ENCODE measurements at regions not wholly inside any gene's neighbourhood (a gene's known extent, or its start where the extent isn't known, plus 50 kb on each side); places are given as distances from the start of the nearest gene placed in this dataset.

- no peak overlapping the region for H2AFZ ChIP-seq (ENCODE audit: low read length)
- no peaks in the 10 kb centered on the region for H3K4me1 ChIP-seq (ENCODE audit: low read length)
- DNase-seq = no peak
- no peaks in the 10 kb centered on the region for H4K20me1 ChIP-seq (ENCODE audit: insufficient read depth, low read depth, low read length)
- no peaks in the 10 kb centered on the region for H3K9me2 ChIP-seq (replicated peaks; ENCODE audit: insufficient read depth, low read length)
- H3K4me2 ChIP-seq (ENCODE audit: low read depth, low read length, poor library complexity, severe bottlenecking) = no peak overlapping the region
- H3K9me3 ChIP-seq (ENCODE audit: low read length) = no peaks in the 10 kb centered on the region
- H3K79me2 ChIP-seq (ENCODE audit: low read length) = no peaks in the 10 kb centered on the region
- no peak overlapping the region for H3K9ac ChIP-seq (ENCODE audit: low read length)
- no peak overlapping the region for H3K27ac ChIP-seq (ENCODE audit: low read length)
- H3K4me3 ChIP-seq (ENCODE audit: low read length) = no peak overlapping the region
- H3K36me3 ChIP-seq (ENCODE audit: insufficient read depth, low read length) = no peaks in the 10 kb centered on the region
- no peaks in the 10 kb centered on the region for H3K27me3 ChIP-seq (ENCODE audit: low read length)
Observed at GRCh38 chr5:171624396-171624795, 161.2 kb upstream of the SMIM23 start.

GRCh38 chr5:171625646-171626045, 160.0 kb upstream of the SMIM23 start:
- no peaks in the 10 kb centered on the region for H3K27me3 ChIP-seq (ENCODE audit: low read length)
- H3K27ac ChIP-seq (ENCODE audit: low read length) = no peak overlapping the region
- H3K4me2 ChIP-seq (ENCODE audit: low read depth, low read length, poor library complexity, severe bottlenecking) = no peak overlapping the region
- DNase-seq = no peak
- H3K9me3 ChIP-seq (ENCODE audit: low read length) = no peaks in the 10 kb centered on the region
- no peaks in the 10 kb centered on the region for H3K4me1 ChIP-seq (ENCODE audit: low read length)
- H2AFZ ChIP-seq (ENCODE audit: low read length) = no peak overlapping the region
- no peak overlapping the region for H3K9ac ChIP-seq (ENCODE audit: low read length)
- no peaks in the 10 kb centered on the region for H4K20me1 ChIP-seq (ENCODE audit: insufficient read depth, low read depth, low read length)
- H3K9me2 ChIP-seq (replicated peaks; ENCODE audit: insufficient read depth, low read length) = no peaks in the 10 kb centered on the region
- no peak overlapping the region for H3K4me3 ChIP-seq (ENCODE audit: low read length)
- H3K79me2 ChIP-seq (ENCODE audit: low read length) = no peaks in the 10 kb centered on the region
- no peaks in the 10 kb centered on the region for H3K36me3 ChIP-seq (ENCODE audit: insufficient read depth, low read length)

DNA sequence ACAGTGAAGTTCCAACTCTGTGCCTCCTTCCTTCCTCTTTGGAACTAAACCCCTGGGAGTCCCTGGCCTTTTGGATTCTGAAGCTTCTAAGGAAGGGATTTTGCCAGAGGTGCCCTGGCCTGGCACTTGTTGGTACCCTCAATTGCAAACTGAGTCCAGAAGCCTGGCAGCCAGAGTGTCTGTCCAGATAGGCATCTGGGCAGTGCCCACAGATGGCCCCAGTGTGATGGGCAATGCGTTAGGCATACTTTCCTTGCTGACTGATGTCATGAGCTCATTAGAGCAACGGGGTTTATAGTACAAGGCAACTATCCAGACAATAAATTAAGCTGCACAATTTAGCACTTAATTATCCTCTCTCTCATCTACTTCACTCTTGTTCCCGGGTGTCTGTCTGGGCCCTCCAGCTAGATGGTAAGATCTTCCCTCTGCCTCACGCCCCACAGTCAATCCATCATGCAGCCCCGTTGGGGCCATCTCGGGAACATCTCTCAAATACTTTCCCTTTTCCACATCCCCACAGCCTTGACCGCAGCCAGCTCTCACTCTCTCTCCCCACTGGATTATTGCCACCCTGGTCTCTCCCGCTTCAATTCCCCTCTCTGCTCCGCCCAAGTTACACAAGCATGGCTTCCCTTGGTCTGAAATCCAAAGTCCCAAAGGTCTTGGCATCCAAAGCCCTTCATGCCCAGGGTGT, 157.5 kb upstream of the SMIM23 start:
- no peak overlapping the region for H3K4me3 ChIP-seq (ENCODE audit: low read length)
- no peak overlapping the region for H3K4me2 ChIP-seq (ENCODE audit: low read depth, low read length, poor library complexity, severe bottlenecking)
- H3K9me3 ChIP-seq (ENCODE audit: low read length) = no peaks in the 10 kb centered on the region
- no peaks in the 10 kb centered on the region for H3K36me3 ChIP-seq (ENCODE audit: insufficient read depth, low read length)
- H3K9me2 ChIP-seq (replicated peaks; ENCODE audit: insufficient read depth, low read length) = no peaks in the 10 kb centered on the region
- no peaks in the 10 kb centered on the region for H4K20me1 ChIP-seq (ENCODE audit: insufficient read depth, low read depth, low read length)
- no peaks in the 10 kb centered on the region for H3K4me1 ChIP-seq (ENCODE audit: low read length)
- DNase-seq = no peak
- no peaks in the 10 kb centered on the region for H3K27me3 ChIP-seq (ENCODE audit: low read length)
- H3K9ac ChIP-seq (ENCODE audit: low read length) = no peak overlapping the region
- no peak overlapping the region for H3K27ac ChIP-seq (ENCODE audit: low read length)
- H2AFZ ChIP-seq (ENCODE audit: low read length) = no peak overlapping the region
- no peaks in the 10 kb centered on the region for H3K79me2 ChIP-seq (ENCODE audit: low read length)

DNA sequence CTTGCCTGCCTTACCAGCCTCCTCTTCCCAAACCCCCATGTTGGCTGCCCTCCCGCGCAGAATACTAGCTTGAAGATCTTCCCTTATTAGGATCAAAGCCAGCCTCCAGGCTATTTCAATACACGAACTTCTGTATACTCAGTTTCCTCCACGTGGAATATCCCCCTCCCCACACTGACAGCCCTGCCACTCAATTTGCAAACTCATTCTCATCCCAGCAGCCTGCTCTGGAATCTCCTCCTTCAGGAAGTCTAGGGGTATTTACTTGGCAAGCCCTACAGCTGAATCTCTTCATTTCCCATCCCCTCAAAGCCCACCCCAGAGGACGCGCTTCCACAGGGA, 157.0 kb upstream of the SMIM23 start:
- no peaks in the 10 kb centered on the region for H3K36me3 ChIP-seq (ENCODE audit: insufficient read depth, low read length)
- H3K79me2 ChIP-seq (ENCODE audit: low read length) = no peaks in the 10 kb centered on the region
- no peak overlapping the region for H3K4me3 ChIP-seq (ENCODE audit: low read length)
- H3K27ac ChIP-seq (ENCODE audit: low read length) = no peak overlapping the region
- H3K4me1 ChIP-seq (ENCODE audit: low read length) = peaks cover 4% of the 10 kb centered on the region
- H2AFZ ChIP-seq (ENCODE audit: low read length) = no peak overlapping the region
- no peak overlapping the region for H3K4me2 ChIP-seq (ENCODE audit: low read depth, low read length, poor library complexity, severe bottlenecking)
- H3K9ac ChIP-seq (ENCODE audit: low read length) = no peak overlapping the region
- H4K20me1 ChIP-seq (ENCODE audit: insufficient read depth, low read depth, low read length) = no peaks in the 10 kb centered on the region
- no peak for DNase-seq
- H3K9me2 ChIP-seq (replicated peaks; ENCODE audit: insufficient read depth, low read length) = no peaks in the 10 kb centered on the region
- H3K27me3 ChIP-seq (ENCODE audit: low read length) = no peaks in the 10 kb centered on the region
- no peaks in the 10 kb centered on the region for H3K9me3 ChIP-seq (ENCODE audit: low read length)

DNA sequence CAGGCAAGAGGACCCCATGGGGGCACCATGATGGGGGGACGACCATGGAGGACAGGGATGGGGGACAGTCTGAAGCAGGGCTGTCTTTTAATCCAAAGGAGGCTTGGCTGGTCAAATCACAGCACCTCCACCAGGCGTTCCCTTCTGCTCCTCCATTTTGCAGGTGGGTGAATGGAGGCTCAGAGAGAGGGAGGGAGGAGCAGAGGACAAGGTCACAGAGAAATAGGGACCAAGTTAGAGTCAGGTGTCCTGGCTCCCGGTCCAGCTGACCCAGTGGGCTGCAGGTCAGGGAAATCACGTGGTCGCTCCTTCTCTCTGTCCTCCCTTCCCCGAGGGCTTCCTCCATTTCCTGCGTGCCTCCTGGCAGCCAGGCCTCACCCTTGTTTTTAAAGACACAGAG, 156.4 kb upstream of the SMIM23 start:
- Histone ChIP-seq H3K4me1 (ENCODE audit: low read length) (peaks cover 10% of the 10 kb centered on the region), H3K36me3 (ENCODE audit: insufficient read depth, low read length) (no peaks in the 10 kb centered on the region), H3K27ac (ENCODE audit: low read length) (no peak overlapping the region), H3K4me2 (ENCODE audit: low read depth, low read length, poor library complexity, severe bottlenecking) (no peak overlapping the region), H2AFZ (ENCODE audit: low read length) (no peak overlapping the region), H3K27me3 (ENCODE audit: low read length) (no peaks in the 10 kb centered on the region), H3K9me2 (replicated peaks; ENCODE audit: insufficient read depth, low read length) (no peaks in the 10 kb centered on the region), H3K4me3 (ENCODE audit: low read length) (no peak overlapping the region), H3K9ac (ENCODE audit: low read length) (no peak overlapping the region), H3K79me2 (ENCODE audit: low read length) (no peaks in the 10 kb centered on the region), H4K20me1 (ENCODE audit: insufficient read depth, low read depth, low read length) (no peaks in the 10 kb centered on the region), H3K9me3 (ENCODE audit: low read length) (no peaks in the 10 kb centered on the region)
- DNase-seq = no peak

GRCh38 chr5:171629628-171630349, 155.8 kb upstream of the SMIM23 start:
- Histone ChIP-seq H3K9ac (ENCODE audit: low read length) (no peak overlapping the region), H3K4me3 (ENCODE audit: low read length) (no peak overlapping the region), H3K9me3 (ENCODE audit: low read length) (no peaks in the 10 kb centered on the region), H2AFZ (ENCODE audit: low read length) (no peak overlapping the region), H3K4me1 (ENCODE audit: low read length) (peaks cover 15% of the 10 kb centered on the region), H3K4me2 (ENCODE audit: low read depth, low read length, poor library complexity, severe bottlenecking) (no peak overlapping the region), H3K9me2 (replicated peaks; ENCODE audit: insufficient read depth, low read length) (no peaks in the 10 kb centered on the region), H4K20me1 (ENCODE audit: insufficient read depth, low read depth, low read length) (no peaks in the 10 kb centered on the region), H3K36me3 (ENCODE audit: insufficient read depth, low read length) (no peaks in the 10 kb centered on the region), H3K27ac (ENCODE audit: low read length) (no peak overlapping the region), H3K79me2 (ENCODE audit: low read length) (no peaks in the 10 kb centered on the region), H3K27me3 (ENCODE audit: low read length) (no peaks in the 10 kb centered on the region)
- DNase-seq = no peak

GRCh38 chr5:171630350-171631065, 155.1 kb upstream of the SMIM23 start:
- Histone ChIP-seq H3K9me3 (ENCODE audit: low read length) (no peaks in the 10 kb centered on the region), H3K27me3 (ENCODE audit: low read length) (no peaks in the 10 kb centered on the region), H4K20me1 (ENCODE audit: insufficient read depth, low read depth, low read length) (no peaks in the 10 kb centered on the region), H3K79me2 (ENCODE audit: low read length) (no peaks in the 10 kb centered on the region), H3K4me1 (ENCODE audit: low read length) (peaks cover 17% of the 10 kb centered on the region), H2AFZ (ENCODE audit: low read length) (no peak overlapping the region), H3K36me3 (ENCODE audit: insufficient read depth, low read length) (no peaks in the 10 kb centered on the region), H3K9me2 (replicated peaks; ENCODE audit: insufficient read depth, low read length) (no peaks in the 10 kb centered on the region), H3K4me3 (ENCODE audit: low read length) (no peak overlapping the region), H3K4me2 (ENCODE audit: low read depth, low read length, poor library complexity, severe bottlenecking) (no peak overlapping the region), H3K9ac (ENCODE audit: low read length) (no peak overlapping the region), H3K27ac (ENCODE audit: low read length) (no peak overlapping the region)
- no peak for DNase-seq

DNA sequence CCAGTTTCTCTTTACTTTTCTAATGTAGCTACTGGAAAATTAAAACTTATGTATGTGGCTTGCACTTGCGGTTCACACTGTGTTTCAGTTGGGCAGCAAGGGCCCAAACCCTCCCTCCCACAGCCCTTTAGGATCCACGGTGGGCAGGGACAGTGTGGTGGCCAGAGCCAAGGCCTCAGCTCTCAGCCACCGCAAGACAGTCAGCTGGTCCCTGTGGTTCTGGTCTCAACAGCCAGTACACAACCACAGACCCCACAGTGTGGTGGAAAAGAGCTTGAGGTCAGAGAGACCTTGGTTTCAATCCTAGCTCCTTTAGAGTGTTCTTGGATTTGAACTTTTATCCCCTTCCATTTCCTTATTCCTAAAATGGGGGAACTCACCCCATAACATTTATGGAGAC, 153.0 kb upstream of the SMIM23 start:
- H3K27me3 ChIP-seq (ENCODE audit: low read length) = no peaks in the 10 kb centered on the region
- H3K9ac ChIP-seq (ENCODE audit: low read length) = no peak overlapping the region
- H4K20me1 ChIP-seq (ENCODE audit: insufficient read depth, low read depth, low read length) = no peaks in the 10 kb centered on the region
- H3K4me3 ChIP-seq (ENCODE audit: low read length) = no peak overlapping the region
- H3K9me3 ChIP-seq (ENCODE audit: low read length) = no peaks in the 10 kb centered on the region
- no peaks in the 10 kb centered on the region for H3K9me2 ChIP-seq (replicated peaks; ENCODE audit: insufficient read depth, low read length)
- no peak overlapping the region for H3K4me2 ChIP-seq (ENCODE audit: low read depth, low read length, poor library complexity, severe bottlenecking)
- peaks cover 17% of the 10 kb centered on the region for H3K4me1 ChIP-seq (ENCODE audit: low read length)
- no peaks in the 10 kb centered on the region for H3K79me2 ChIP-seq (ENCODE audit: low read length)
- no peak overlapping the region for H3K27ac ChIP-seq (ENCODE audit: low read length)
- H2AFZ ChIP-seq (ENCODE audit: low read length) = no peak overlapping the region
- no peaks in the 10 kb centered on the region for H3K36me3 ChIP-seq (ENCODE audit: insufficient read depth, low read length)
- DNase-seq = no peak
